ENCODE measurements at regions not wholly inside any gene's neighbourhood (a gene's known extent, or its start where the extent isn't known, plus 50 kb on each side); places are given as distances from the start of the nearest gene placed in this dataset.

- TF ChIP-seq, protein P1, sequence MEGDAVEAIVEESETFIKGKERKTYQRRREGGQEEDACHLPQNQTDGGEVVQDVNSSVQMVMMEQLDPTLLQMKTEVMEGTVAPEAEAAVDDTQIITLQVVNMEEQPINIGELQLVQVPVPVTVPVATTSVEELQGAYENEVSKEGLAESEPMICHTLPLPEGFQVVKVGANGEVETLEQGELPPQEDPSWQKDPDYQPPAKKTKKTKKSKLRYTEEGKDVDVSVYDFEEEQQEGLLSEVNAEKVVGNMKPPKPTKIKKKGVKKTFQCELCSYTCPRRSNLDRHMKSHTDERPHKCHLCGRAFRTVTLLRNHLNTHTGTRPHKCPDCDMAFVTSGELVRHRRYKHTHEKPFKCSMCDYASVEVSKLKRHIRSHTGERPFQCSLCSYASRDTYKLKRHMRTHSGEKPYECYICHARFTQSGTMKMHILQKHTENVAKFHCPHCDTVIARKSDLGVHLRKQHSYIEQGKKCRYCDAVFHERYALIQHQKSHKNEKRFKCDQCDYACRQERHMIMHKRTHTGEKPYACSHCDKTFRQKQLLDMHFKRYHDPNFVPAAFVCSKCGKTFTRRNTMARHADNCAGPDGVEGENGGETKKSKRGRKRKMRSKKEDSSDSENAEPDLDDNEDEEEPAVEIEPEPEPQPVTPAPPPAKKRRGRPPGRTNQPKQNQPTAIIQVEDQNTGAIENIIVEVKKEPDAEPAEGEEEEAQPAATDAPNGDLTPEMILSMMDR (IDR thresholded peaks at IDR 0.05) = no peak
- no peak for TF ChIP-seq REST (IDR thresholded peaks at IDR 0.05; ENCODE audit: insufficient read depth in 1 of 2, low read depth in 2 of 2, low read length in 1 of 2)
These were observed 1299.4 kb downstream of the NCAM2 start for GRCh38 chr21:22297575-22297974.

Data from Panc1 (cell line).